ENCODE measurements at regions not wholly inside any gene's neighbourhood (a gene's known extent, or its start where the extent isn't known, plus 50 kb on each side); places are given as distances from the start of the nearest gene placed in this dataset.

GRCh38 chr1:38670544-38671122 is 188.9 kb downstream of the RRAGC start:
- no peak overlapping the region for H3K4me3 Mint-ChIP-seq
- H3K36me3 Mint-ChIP-seq = peaks cover 0 to 4% (median 0%) of the 10 kb centered on the region in 5 donors
- CTCF ChIA-PET = no interaction called here
- POLR2A ChIA-PET = no interaction called here
- Histone ChIP-seq H3K9me3 (ENCODE audit: control insufficient read depth in 2 of 3, low read length in 3 of 3) (peaks cover 0 to 2% (median 0%) of the 10 kb centered on the region in 3 experiments), H3K36me3 (ENCODE audit: control insufficient read depth in 2 of 3, insufficient read depth in 3 of 3, low read length in 3 of 3) (no peaks in the 10 kb centered on the region), H3K27me3 (ENCODE audit: control insufficient read depth in 2 of 2, insufficient read depth in 2 of 2, low read length in 2 of 2) (no peaks in the 10 kb centered on the region), H3K4me3 (ENCODE audit: low read length) (no peak overlapping the region), H3K27ac (ENCODE audit: low read depth, low read length) (no peak overlapping the region), H3K4me1 (ENCODE audit: control insufficient read depth in 2 of 2, insufficient read depth in 2 of 2, low read length in 2 of 2) (no peaks in the 10 kb centered on the region)
- peaks cover 20 to 55% (median 27%) of the 10 kb centered on the region in 5 donors for H3K27me3 Mint-ChIP-seq
- ATAC-seq = no peak
- peaks cover 0 to 14% (median 3%) of the 10 kb centered on the region in 11 donors for H3K9me3 Mint-ChIP-seq
- H3K27ac Mint-ChIP-seq = no peak overlapping the region
- H3K4me1 Mint-ChIP-seq = no peaks in the 10 kb centered on the region
- intact Hi-C loops (cut with micrococcal nuclease) = no loop called here
- DNase-seq = no peak

GRCh38 chr1:38667626-38668025 is 191.9 kb downstream of the RRAGC start:
- H3K4me3 Mint-ChIP-seq = no peak overlapping the region
- DNase-seq = no peak
- no peak overlapping the region for H3K27ac ChIP-seq (ENCODE audit: low read depth, low read length)
- H3K4me3 ChIP-seq (ENCODE audit: low read length) = no peak overlapping the region
- peaks cover 25 to 80% (median 32%) of the 10 kb centered on the region in 5 donors for H3K27me3 Mint-ChIP-seq
- no peak overlapping the region for H3K27ac Mint-ChIP-seq
- H3K36me3 ChIP-seq (ENCODE audit: control insufficient read depth in 2 of 3, insufficient read depth in 3 of 3, low read length in 3 of 3) = no peaks in the 10 kb centered on the region
- POLR2A ChIA-PET = no interaction called here
- CTCF ChIA-PET = no interaction called here
- H3K27me3 ChIP-seq (ENCODE audit: control insufficient read depth in 2 of 2, insufficient read depth in 2 of 2, low read length in 2 of 2) = no peaks in the 10 kb centered on the region
- no peaks in the 10 kb centered on the region for H3K4me1 Mint-ChIP-seq
- H3K36me3 Mint-ChIP-seq = peaks cover 0 to 5% (median 0%) of the 10 kb centered on the region in 5 donors
- intact Hi-C loops (cut with micrococcal nuclease) = no loop called here
- no peaks in the 10 kb centered on the region for H3K4me1 ChIP-seq (ENCODE audit: control insufficient read depth in 2 of 2, insufficient read depth in 2 of 2, low read length in 2 of 2)
- H3K9me3 ChIP-seq (ENCODE audit: control insufficient read depth in 2 of 3, low read length in 3 of 3) = peaks cover 0 to 5% (median 0%) of the 10 kb centered on the region in 3 experiments
- peaks cover 1 to 22% (median 9%) of the 10 kb centered on the region in 11 donors for H3K9me3 Mint-ChIP-seq
- no peak for ATAC-seq

- Mint-ChIP-seq H3K9me3 (peaks cover 0 to 27% (median 15%) of the 10 kb centered on the region in 11 donors), H3K4me3 (no peak overlapping the region), H3K27ac (no peak overlapping the region), H3K36me3 (peaks cover 0 to 5% (median 0%) of the 10 kb centered on the region in 5 donors), H3K27me3 (peaks cover 15 to 59% (median 35%) of the 10 kb centered on the region in 5 donors), H3K4me1 (no peaks in the 10 kb centered on the region)
- ChIA-PET POLR2A (no interaction called here), CTCF (no interaction called here)
- Histone ChIP-seq H3K27ac (ENCODE audit: low read depth, low read length) (no peak overlapping the region), H3K4me1 (ENCODE audit: control insufficient read depth in 2 of 2, insufficient read depth in 2 of 2, low read length in 2 of 2) (no peaks in the 10 kb centered on the region), H3K36me3 (ENCODE audit: control insufficient read depth in 2 of 3, insufficient read depth in 3 of 3, low read length in 3 of 3) (no peaks in the 10 kb centered on the region), H3K4me3 (ENCODE audit: low read length) (no peak overlapping the region), H3K27me3 (ENCODE audit: control insufficient read depth in 2 of 2, insufficient read depth in 2 of 2, low read length in 2 of 2) (no peaks in the 10 kb centered on the region), H3K9me3 (ENCODE audit: control insufficient read depth in 2 of 3, low read length in 3 of 3) (peaks cover 0 to 5% (median 0%) of the 10 kb centered on the region in 3 experiments)
- ATAC-seq = no peak
- intact Hi-C loops (cut with micrococcal nuclease) = no loop called here
- no peak for DNase-seq
Measured at GRCh38 chr1:38662126-38662525, 197.4 kb downstream of the RRAGC start.

- Histone ChIP-seq H3K36me3 (ENCODE audit: control insufficient read depth in 2 of 3, insufficient read depth in 3 of 3, low read length in 3 of 3) (no peaks in the 10 kb centered on the region), H3K4me1 (ENCODE audit: control insufficient read depth in 2 of 2, insufficient read depth in 2 of 2, low read length in 2 of 2) (no peaks in the 10 kb centered on the region), H3K27me3 (ENCODE audit: control insufficient read depth in 2 of 2, insufficient read depth in 2 of 2, low read length in 2 of 2) (no peaks in the 10 kb centered on the region), H3K9me3 (ENCODE audit: control insufficient read depth in 2 of 3, low read length in 3 of 3) (no peaks in the 10 kb centered on the region), H3K4me3 (ENCODE audit: low read length) (no peak overlapping the region), H3K27ac (ENCODE audit: low read depth, low read length) (no peak overlapping the region)
- Mint-ChIP-seq H3K9me3 (peaks cover 0 to 13% (median 6%) of the 10 kb centered on the region in 11 donors), H3K4me3 (no peak overlapping the region), H3K27me3 (peaks cover 21 to 52% (median 42%) of the 10 kb centered on the region in 5 donors), H3K27ac (no peak overlapping the region), H3K4me1 (no peaks in the 10 kb centered on the region), H3K36me3 (no peaks in the 10 kb centered on the region)
- intact Hi-C loops (cut with micrococcal nuclease) = no loop called here
- no peak for ATAC-seq
- ChIA-PET CTCF (no interaction called here), POLR2A (no interaction called here)
- DNase-seq = no peak
Measured at GRCh38 chr1:38658883-38659282, 200.7 kb downstream of the RRAGC start.

- no peak overlapping the region for H3K27ac ChIP-seq (ENCODE audit: low read depth, low read length)
- intact Hi-C loops (cut with micrococcal nuclease) = no loop called here
- Mint-ChIP-seq H3K27me3 (peaks cover 21 to 42% (median 38%) of the 10 kb centered on the region in 5 donors), H3K9me3 (peaks cover 0 to 13% (median 6%) of the 10 kb centered on the region in 11 donors), H3K36me3 (no peaks in the 10 kb centered on the region), H3K4me3 (no peak overlapping the region), H3K4me1 (no peaks in the 10 kb centered on the region), H3K27ac (no peak overlapping the region)
- ChIA-PET POLR2A (no interaction called here), CTCF (no interaction called here)
- no peaks in the 10 kb centered on the region for H3K36me3 ChIP-seq (ENCODE audit: control insufficient read depth in 2 of 3, insufficient read depth in 3 of 3, low read length in 3 of 3)
- DNase-seq (no peak), ATAC-seq (no peak)
- no peaks in the 10 kb centered on the region for H3K9me3 ChIP-seq (ENCODE audit: control insufficient read depth in 2 of 3, low read length in 3 of 3)
- H3K27me3 ChIP-seq (ENCODE audit: control insufficient read depth in 2 of 2, insufficient read depth in 2 of 2, low read length in 2 of 2) = no peaks in the 10 kb centered on the region
- H3K4me1 ChIP-seq (ENCODE audit: control insufficient read depth in 2 of 2, insufficient read depth in 2 of 2, low read length in 2 of 2) = no peaks in the 10 kb centered on the region
- no peak overlapping the region for H3K4me3 ChIP-seq (ENCODE audit: low read length)
Measured at GRCh38 chr1:38657873-38658272, 201.7 kb downstream of the RRAGC start.

- Mint-ChIP-seq H3K36me3 (no peaks in the 10 kb centered on the region), H3K27ac (no peak overlapping the region), H3K9me3 (peaks cover 0 to 13% (median 6%) of the 10 kb centered on the region in 11 donors), H3K4me1 (no peaks in the 10 kb centered on the region), H3K27me3 (peaks cover 21 to 40% (median 34%) of the 10 kb centered on the region in 5 donors), H3K4me3 (no peak overlapping the region)
- Histone ChIP-seq H3K4me1 (ENCODE audit: control insufficient read depth in 2 of 2, insufficient read depth in 2 of 2, low read length in 2 of 2) (no peaks in the 10 kb centered on the region), H3K36me3 (ENCODE audit: control insufficient read depth in 2 of 3, insufficient read depth in 3 of 3, low read length in 3 of 3) (no peaks in the 10 kb centered on the region), H3K27ac (ENCODE audit: low read depth, low read length) (no peak overlapping the region), H3K4me3 (ENCODE audit: low read length) (no peak overlapping the region), H3K9me3 (ENCODE audit: control insufficient read depth in 2 of 3, low read length in 3 of 3) (no peaks in the 10 kb centered on the region), H3K27me3 (ENCODE audit: control insufficient read depth in 2 of 2, insufficient read depth in 2 of 2, low read length in 2 of 2) (no peaks in the 10 kb centered on the region)
- DNase-seq (no peak), ATAC-seq (no peak)
- POLR2A ChIA-PET = no interaction called here
- intact Hi-C loops (cut with micrococcal nuclease) = no loop called here
- CTCF ChIA-PET = no interaction called here
Measured at GRCh38 chr1:38657207-38657840, 202.2 kb downstream of the RRAGC start.

- H3K27me3 ChIP-seq (ENCODE audit: control insufficient read depth in 2 of 2, insufficient read depth in 2 of 2, low read length in 2 of 2) = no peaks in the 10 kb centered on the region
- H3K9me3 ChIP-seq (ENCODE audit: control insufficient read depth in 2 of 3, low read length in 3 of 3) = no peaks in the 10 kb centered on the region
- Mint-ChIP-seq H3K4me3 (no peak overlapping the region), H3K27me3 (peaks cover 19 to 42% (median 37%) of the 10 kb centered on the region in 5 donors), H3K36me3 (no peaks in the 10 kb centered on the region), H3K27ac (no peak overlapping the region), H3K9me3 (peaks cover 0 to 13% (median 6%) of the 10 kb centered on the region in 11 donors), H3K4me1 (no peaks in the 10 kb centered on the region)
- no peak overlapping the region for H3K27ac ChIP-seq (ENCODE audit: low read depth, low read length)
- no peak for DNase-seq
- ChIA-PET CTCF (no interaction called here), POLR2A (no interaction called here)
- no peaks in the 10 kb centered on the region for H3K4me1 ChIP-seq (ENCODE audit: control insufficient read depth in 2 of 2, insufficient read depth in 2 of 2, low read length in 2 of 2)
- no peaks in the 10 kb centered on the region for H3K36me3 ChIP-seq (ENCODE audit: control insufficient read depth in 2 of 3, insufficient read depth in 3 of 3, low read length in 3 of 3)
- ATAC-seq = no peak
- intact Hi-C loops (cut with micrococcal nuclease) = no loop called here
- H3K4me3 ChIP-seq (ENCODE audit: low read length) = no peak overlapping the region
Measured at GRCh38 chr1:38656726-38657125, 202.8 kb downstream of the RRAGC start.
